ENCODE measurements at regions not wholly inside any gene's neighbourhood (a gene's known extent, or its start where the extent isn't known, plus 50 kb on each side); places are given as distances from the start of the nearest gene placed in this dataset.
"Not testable (repeated sequence)": the region's sequence is repeated elsewhere in the genome, so short reads cannot be mapped to it uniquely, and the experiment has no call there.

- TF ChIP-seq CTCF (IDR thresholded peaks at IDR 0.05; ENCODE audit: low read depth, low read length) = no peak
- DNase-seq (ENCODE audit: extremely low read depth, low read depth) = no peak
Observed at GRCh38 chr9:31415164-31415563, 969.3 kb upstream of the ACO1 start.

DNA sequence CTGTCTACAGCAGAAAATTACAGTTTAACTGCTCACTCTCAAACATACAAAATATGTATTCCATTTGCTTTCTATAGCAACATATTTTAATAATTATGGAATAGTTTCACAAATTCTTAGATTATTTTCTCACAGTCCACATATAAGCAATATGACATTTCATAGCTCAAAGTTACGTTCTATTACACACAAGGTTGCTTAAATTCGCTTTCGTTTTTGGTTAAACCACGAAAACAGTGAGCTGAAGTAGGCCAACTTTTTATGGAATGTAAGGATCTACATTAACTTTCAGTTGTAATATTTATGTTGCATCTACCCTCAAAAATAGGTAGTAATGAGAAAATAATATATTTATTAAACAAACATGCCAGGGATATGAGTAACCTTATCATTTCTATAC is 966.0 kb upstream of the ACO1 start:
- TF ChIP-seq CTCF (IDR thresholded peaks at IDR 0.05; ENCODE audit: low read depth, low read length) = no peak

GRCh38 chr9:31443630-31444457 is 940.6 kb upstream of the ACO1 start:
- DNase-seq (ENCODE audit: extremely low read depth, low read depth) = not testable (repeated sequence)

More for the DNA sequence above, 966.0 kb upstream of the ACO1 start:
- DNase-seq (ENCODE audit: extremely low read depth, low read depth) = no peak

- TF ChIP-seq CTCF (IDR thresholded peaks at IDR 0.05; ENCODE audit: low read depth, low read length) = no peak
- no peak for DNase-seq (ENCODE audit: extremely low read depth, low read depth)
Observed at GRCh38 chr9:31445357-31445756, 939.1 kb upstream of the ACO1 start.

GRCh38 chr9:31445960-31446359 is 938.5 kb upstream of the ACO1 start:
- no peak for TF ChIP-seq CTCF (IDR thresholded peaks at IDR 0.05; ENCODE audit: low read depth, low read length)
- no peak for DNase-seq (ENCODE audit: extremely low read depth, low read depth)

GRCh38 chr9:31467075-31467474 is 917.4 kb upstream of the ACO1 start:
- DNase-seq (ENCODE audit: extremely low read depth, low read depth) = no peak
- no peak for TF ChIP-seq CTCF (IDR thresholded peaks at IDR 0.05; ENCODE audit: low read depth, low read length)

GRCh38 chr9:31470051-31470450 is 914.4 kb upstream of the ACO1 start:
- no peak for TF ChIP-seq CTCF (IDR thresholded peaks at IDR 0.05; ENCODE audit: low read depth, low read length)
- no peak for DNase-seq (ENCODE audit: extremely low read depth, low read depth)

GRCh38 chr9:31471010-31471409 is 913.4 kb upstream of the ACO1 start:
- no peak for DNase-seq (ENCODE audit: extremely low read depth, low read depth)
- TF ChIP-seq CTCF (IDR thresholded peaks at IDR 0.05; ENCODE audit: low read depth, low read length) = no peak

Data from AG09319 (cell line).